PC-9 (cell line): ENCODE measurements at regions not wholly inside any gene's neighbourhood (a gene's known extent, or its start where the extent isn't known, plus 50 kb on each side); places are given as distances from the start of the nearest gene placed in this dataset.

ENCODE experiments used
- BruUV-seq: library from RNA; stranded (reverse); fragments of 400-500 nt; replicated peaks from 2 replicates; lab custom pipeline; 2021; lab: Mats Ljungman, UMichigan
- CTCF ChIA-PET: fragments of 300-600 bp; sonication (Branson Sonifier 250); formaldehyde crosslinking; loops from one replicate; lab custom pipeline; 2022; ENCODE audit warnings: antibody characterized with exemption; lab: Charles Lee
- POLR2A ChIA-PET: fragments of 300-600 bp; sonication (Branson Sonifier 250); formaldehyde crosslinking; loops from one replicate; lab custom pipeline; 2022; ENCODE audit warnings: antibody characterized with exemption; ENCODE audit not compliant: unreplicated experiment; lab: Charles Lee
- DNase-seq, 2 experiments: peaks; one replicate each; pipeline versions ENCODE4 v3.0.0 to v3.0.0-alpha.2; 2015 to 2022; ENCODE audit warnings: mixed read lengths in 1 of 2
- H2AFZ ChIP-seq: fragments of 200-600 bp; sonication (generic); 2 replicates; pipeline ENCODE4 v1.8.1; 2017; ENCODE audit warnings: antibody characterized with exemption
- H3F3A ChIP-seq: fragments of 200-600 bp; sonication (generic); 2 replicates; pipeline ENCODE4 v1.8.1; 2017; ENCODE audit warnings: antibody characterized with exemption, mild to moderate bottlenecking, low read depth; ENCODE audit not compliant: insufficient read depth
- H3K27ac ChIP-seq: fragments of 200-600 bp; sonication (generic); 2 replicates; pipeline ENCODE4 v1.6.1; 2016; ENCODE audit warnings: mixed run types
- H3K27me3 ChIP-seq: fragments of 200-600 bp; sonication (generic); 2 replicates; pipeline ENCODE4 v1.6.1; 2016; ENCODE audit warnings: low read depth, mixed run types; ENCODE audit not compliant: insufficient read depth
- H3K36me3 ChIP-seq: fragments of 200-600 bp; sonication (generic); 2 replicates; pipeline ENCODE4 v1.6.1; 2016; ENCODE audit warnings: low read depth, mixed run types
- H3K4me1 ChIP-seq: fragments of 200-600 bp; sonication (generic); replicated peaks from 2 replicates; pipeline ENCODE4 v1.6.1; 2016; ENCODE audit warnings: mixed run types; ENCODE audit not compliant: insufficient read depth
- H3K4me2 ChIP-seq: fragments of 200-600 bp; sonication (generic); 2 replicates; pipeline ENCODE4 v1.6.1; 2017; ENCODE audit warnings: mixed run types
- H3K4me3 ChIP-seq: fragments of 200-600 bp; sonication (generic); 2 replicates; pipeline ENCODE4 v1.6.1; 2016; ENCODE audit warnings: mixed run types
- H3K79me2 ChIP-seq: fragments of 200-600 bp; sonication (generic); 2 replicates; pipeline ENCODE4 v1.6.1; 2017; ENCODE audit warnings: low read depth, mixed run types
- H3K9me2 ChIP-seq: fragments of 200-600 bp; sonication (generic); 2 replicates; pipeline ENCODE4 v1.8.1; 2017; ENCODE audit warnings: mild to moderate bottlenecking; ENCODE audit not compliant: insufficient read depth
- H3K9me3 ChIP-seq: fragments of 200-600 bp; sonication (generic); 2 replicates; pipeline ENCODE4 v1.8.1; 2016; ENCODE audit warnings: low read depth; ENCODE audit not compliant: insufficient read depth
- H4K20me1 ChIP-seq: fragments of 200-600 bp; sonication (generic); 2 replicates; pipeline ENCODE4 v1.8.1; 2017; ENCODE audit not compliant: insufficient read depth
- EZH2 ChIP-seq: fragments of 200-600 bp; sonication (generic); IDR thresholded peaks from 2 replicates; pipeline ENCODE4 v1.8.0; 2017; ENCODE audit warnings: antibody characterized with exemption, low read depth
- intact Hi-C: fragments of 100-400 bp; cut with micrococcal nuclease; formaldehyde crosslinking; loops from one replicate; pipeline ENCODE4 v1.10.0; 2022; ENCODE audit not compliant: unreplicated experiment
- TF ChIP-seq, protein P1 (sequence below): fragments of 200-600 bp; sonication (generic); conservative IDR thresholded peaks from 2 replicates; pipeline ENCODE4 v1.6.1; 2017; ENCODE audit warnings: mixed run types, antibody characterized with exemption, mild to moderate bottlenecking, moderate library complexity

DNA sequence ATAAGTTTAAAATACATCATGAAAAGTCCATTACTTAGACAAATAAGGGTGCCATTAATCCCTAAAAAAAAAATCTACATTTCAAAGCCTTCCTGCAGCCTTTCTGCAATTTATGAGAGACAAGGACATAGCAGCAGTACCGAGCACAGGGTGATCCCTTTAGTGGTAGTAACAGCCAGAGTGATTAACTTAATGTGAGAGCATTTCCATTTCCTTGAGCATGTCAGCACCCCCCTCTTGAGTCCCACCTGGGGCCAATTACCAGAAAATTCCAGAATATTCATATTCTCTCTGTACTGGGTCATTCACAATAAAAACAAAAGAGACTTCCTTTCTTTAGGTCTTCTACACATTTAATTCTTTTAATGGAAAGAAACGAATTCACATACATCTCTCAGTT is 546.9 kb upstream of the CCDC54 start:
- CTCF ChIA-PET, result no interaction called here
- no peak overlapping the region for H2AFZ ChIP-seq

DNA sequence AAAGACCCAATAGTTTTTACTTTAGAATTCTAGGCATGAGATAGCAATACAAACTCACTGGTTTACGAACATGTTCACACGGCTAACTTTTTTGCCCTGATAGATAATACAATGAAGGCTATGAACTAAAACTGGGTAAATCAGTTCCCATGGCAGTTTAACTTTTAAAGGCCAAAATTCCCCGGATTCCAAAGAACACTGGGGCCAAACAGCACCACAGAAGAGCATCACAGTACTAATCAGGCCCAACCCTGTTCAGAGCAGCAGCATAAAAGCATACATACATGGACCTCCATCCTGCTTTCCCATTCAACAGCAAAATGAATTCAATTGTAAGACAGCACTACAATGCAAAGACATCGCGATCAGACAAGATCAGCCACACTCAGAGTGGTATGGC is 540.3 kb upstream of the CCDC54 start:
- Histone ChIP-seq H3K4me1 (no peaks in the 10 kb centered on the region), H3K4me2 (no peak overlapping the region), H3K9me3 (peaks cover 6% of the 10 kb centered on the region; the same call in 1 of the 2 replicates), H2AFZ (no peak overlapping the region), H3F3A (no peaks in the 10 kb centered on the region), H3K27me3 (no peaks in the 10 kb centered on the region), H3K79me2 (no peaks in the 10 kb centered on the region), H3K27ac (no peak overlapping the region), H4K20me1 (no peaks in the 10 kb centered on the region), H3K4me3 (no peak overlapping the region), H3K9me2 (no peaks in the 10 kb centered on the region), H3K36me3 (no peaks in the 10 kb centered on the region)
- POLR2A ChIA-PET, result no interaction called here
- intact Hi-C loops, result no loop called here
- DNase-seq, result no peak
- no TSS peak for BruUV-seq
- TF ChIP-seq, protein P1, sequence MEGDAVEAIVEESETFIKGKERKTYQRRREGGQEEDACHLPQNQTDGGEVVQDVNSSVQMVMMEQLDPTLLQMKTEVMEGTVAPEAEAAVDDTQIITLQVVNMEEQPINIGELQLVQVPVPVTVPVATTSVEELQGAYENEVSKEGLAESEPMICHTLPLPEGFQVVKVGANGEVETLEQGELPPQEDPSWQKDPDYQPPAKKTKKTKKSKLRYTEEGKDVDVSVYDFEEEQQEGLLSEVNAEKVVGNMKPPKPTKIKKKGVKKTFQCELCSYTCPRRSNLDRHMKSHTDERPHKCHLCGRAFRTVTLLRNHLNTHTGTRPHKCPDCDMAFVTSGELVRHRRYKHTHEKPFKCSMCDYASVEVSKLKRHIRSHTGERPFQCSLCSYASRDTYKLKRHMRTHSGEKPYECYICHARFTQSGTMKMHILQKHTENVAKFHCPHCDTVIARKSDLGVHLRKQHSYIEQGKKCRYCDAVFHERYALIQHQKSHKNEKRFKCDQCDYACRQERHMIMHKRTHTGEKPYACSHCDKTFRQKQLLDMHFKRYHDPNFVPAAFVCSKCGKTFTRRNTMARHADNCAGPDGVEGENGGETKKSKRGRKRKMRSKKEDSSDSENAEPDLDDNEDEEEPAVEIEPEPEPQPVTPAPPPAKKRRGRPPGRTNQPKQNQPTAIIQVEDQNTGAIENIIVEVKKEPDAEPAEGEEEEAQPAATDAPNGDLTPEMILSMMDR, result no peak
- no peak for TF ChIP-seq EZH2
- CTCF ChIA-PET, result no interaction called here

More for the DNA sequence above, 546.9 kb upstream of the CCDC54 start:
- DNase-seq, result no peak
- no peak for TF ChIP-seq EZH2
- TF ChIP-seq, protein P1, result no peak
- Histone ChIP-seq H3K27ac (no peak overlapping the region), H4K20me1 (no peaks in the 10 kb centered on the region), H3K9me3 (peaks cover 8% of the 10 kb centered on the region; the same call in 1 of the 2 replicates), H3K4me2 (no peak overlapping the region), H3K4me3 (no peak overlapping the region), H3K79me2 (no peaks in the 10 kb centered on the region), H3K36me3 (no peaks in the 10 kb centered on the region), H3K4me1 (no peaks in the 10 kb centered on the region), H3K27me3 (no peaks in the 10 kb centered on the region), H3K9me2 (no peaks in the 10 kb centered on the region; the same call in 1 of the 2 replicates), H3F3A (no peaks in the 10 kb centered on the region)
- intact Hi-C loops, result no loop called here
- POLR2A ChIA-PET, result no interaction called here
- BruUV-seq, result no TSS peak

DNA sequence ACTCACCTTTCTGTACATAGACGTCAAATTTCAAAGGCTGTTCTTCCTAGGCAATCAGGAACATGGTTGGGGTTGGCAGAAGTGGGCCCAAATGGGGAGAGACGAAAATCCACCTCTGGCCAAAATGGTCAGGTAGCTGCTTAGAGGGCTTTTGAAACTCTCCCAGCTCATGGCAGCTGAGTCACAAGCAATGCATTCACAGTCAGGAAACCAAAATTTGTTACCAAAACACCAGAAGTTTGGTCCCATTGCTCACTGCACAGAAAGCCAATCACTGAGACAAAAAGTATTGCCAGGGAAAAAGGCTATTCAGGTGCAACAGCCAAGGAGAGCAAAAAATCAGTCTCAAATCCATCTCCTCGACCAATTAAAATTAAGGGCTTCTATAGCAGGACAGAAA is 539.6 kb upstream of the CCDC54 start:
- Histone ChIP-seq H2AFZ (no peak overlapping the region), H3K9me3 (no peaks in the 10 kb centered on the region; the same call in 1 of the 2 replicates), H3K4me1 (no peaks in the 10 kb centered on the region), H4K20me1 (no peaks in the 10 kb centered on the region), H3K4me2 (no peak overlapping the region), H3K9me2 (no peaks in the 10 kb centered on the region), H3K4me3 (no peak overlapping the region), H3K36me3 (no peaks in the 10 kb centered on the region), H3F3A (no peaks in the 10 kb centered on the region), H3K27me3 (no peaks in the 10 kb centered on the region), H3K79me2 (no peaks in the 10 kb centered on the region), H3K27ac (no peak overlapping the region)
- no peak for DNase-seq
- ChIA-PET POLR2A (no interaction called here), CTCF (no interaction called here)
- no TSS peak for BruUV-seq
- TF ChIP-seq, protein P1, result no peak
- no peak for TF ChIP-seq EZH2
- intact Hi-C loops, result no loop called here
